HTR-8/SVneo (cell line): ENCODE measurements at regions not wholly inside any gene's neighbourhood (a gene's known extent, or its start where the extent isn't known, plus 50 kb on each side); places are given as distances from the start of the nearest gene placed in this dataset.

Experiments used
- DNase-seq: peaks from one replicate; pipeline ENCODE4 v3.0.0; 2011; ENCODE audit warnings: low spot score, mixed read lengths; ENCODE audit not compliant: insufficient read length
- FAIRE-seq: peaks from 2 replicates; lab custom pipeline; 2011; peaks lifted over from hg19 to GRCh38; lab: Jason Lieb, UNC

DNA sequence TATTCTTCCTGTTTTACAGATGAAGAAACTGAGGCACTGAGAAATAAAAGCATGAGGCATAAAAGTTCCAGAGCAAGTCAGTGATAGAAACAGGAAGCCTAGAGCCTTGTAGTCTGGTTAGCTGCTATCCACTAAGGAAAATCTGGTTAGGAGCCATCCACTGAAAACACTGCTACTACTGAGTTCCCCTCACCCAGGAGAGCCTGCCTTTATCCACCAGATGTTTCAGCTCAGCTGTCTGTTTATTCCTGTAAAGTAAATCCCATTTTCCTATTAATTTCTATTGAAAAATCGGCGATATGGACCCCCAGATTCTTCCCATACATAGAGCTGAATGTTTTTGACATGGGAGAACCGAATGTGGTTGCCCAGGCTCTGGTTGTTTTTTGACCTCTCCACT is 63.7 kb upstream of the LMO4 start:
- FAIRE-seq: no peak
- no peak for DNase-seq

DNA sequence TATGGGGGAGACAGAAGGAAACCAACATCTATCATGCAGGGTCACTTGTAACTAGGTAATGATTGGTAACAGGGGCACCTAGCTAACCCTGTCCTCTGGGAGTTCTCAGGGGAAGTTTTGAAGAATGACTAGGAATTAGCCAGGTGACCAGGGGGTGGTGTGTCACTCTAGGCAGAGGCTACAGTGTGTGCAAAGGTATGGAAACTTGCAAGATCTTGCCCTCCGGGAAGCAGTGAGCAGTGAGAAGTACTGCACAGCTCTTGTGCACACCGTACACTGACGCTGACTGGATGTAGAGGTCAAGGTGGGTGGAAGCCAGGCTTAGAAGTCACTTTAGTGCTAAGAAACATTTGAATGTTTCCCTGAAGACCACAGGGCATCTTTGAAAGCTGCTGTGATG is 62.9 kb upstream of the LMO4 start:
- no peak for FAIRE-seq
- no peak for DNase-seq

DNA sequence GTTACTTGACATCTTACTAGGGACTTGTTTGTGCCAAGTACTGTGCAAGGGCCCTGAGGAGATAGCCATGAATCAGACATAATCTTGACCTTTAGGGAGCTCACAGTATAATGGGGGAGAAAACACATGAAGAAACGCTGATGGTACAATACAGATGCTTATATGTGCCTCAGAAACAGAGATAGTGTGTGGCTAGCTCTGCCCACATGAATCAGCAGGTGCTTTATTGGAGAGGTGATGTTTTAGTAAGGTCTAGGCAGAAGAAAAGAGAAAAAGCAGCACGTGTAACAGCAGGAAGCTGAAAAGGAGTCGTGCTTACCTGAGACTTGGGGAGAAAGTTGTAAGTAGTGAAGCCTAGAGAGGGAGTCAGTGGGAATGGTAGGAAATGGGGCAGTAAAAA is 60.6 kb upstream of the LMO4 start:
- no peak for DNase-seq

DNA sequence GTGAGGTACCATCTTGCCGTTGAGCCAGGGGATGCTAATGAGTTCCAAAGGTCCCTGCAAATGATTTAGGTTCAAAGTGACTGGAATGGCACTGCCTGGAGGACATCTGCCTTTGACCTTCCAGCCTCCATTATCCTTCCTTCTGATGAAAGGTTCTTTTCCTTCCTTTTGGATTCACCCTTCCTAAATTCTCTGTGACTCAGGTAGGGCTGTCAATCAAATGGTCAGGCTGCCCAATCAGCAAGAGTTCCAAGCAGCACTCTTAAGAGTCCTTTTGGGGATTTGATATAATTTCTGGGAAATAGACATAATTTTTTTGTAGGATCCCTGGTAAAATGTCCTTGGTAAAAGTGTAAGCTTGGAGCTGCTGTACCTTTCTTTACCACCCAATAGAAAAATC is 58.8 kb upstream of the LMO4 start:
- FAIRE-seq (no peak), DNase-seq (no peak)

More for the DNA sequence above, 60.6 kb upstream of the LMO4 start:
- no peak for FAIRE-seq

DNA sequence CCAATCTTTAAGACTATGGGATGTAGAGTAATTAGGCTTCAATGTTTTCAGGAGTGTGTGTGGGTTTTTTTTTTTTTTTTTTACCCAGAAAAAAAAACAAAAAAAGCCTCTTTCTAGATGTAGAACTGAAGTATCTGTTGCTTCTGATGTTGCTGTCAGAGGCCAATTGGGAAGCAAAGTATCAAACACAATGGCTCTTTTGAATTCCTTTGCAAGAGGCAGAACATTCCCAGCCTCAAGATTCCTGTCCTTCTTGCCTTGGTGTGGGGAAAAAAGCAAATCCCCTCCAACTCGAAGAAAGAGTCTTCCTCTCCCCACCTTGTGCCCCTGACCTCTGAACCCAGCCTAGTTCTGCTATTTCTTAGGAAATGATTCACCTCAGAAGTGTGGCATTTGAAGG is 55.4 kb upstream of the LMO4 start:
- no peak for FAIRE-seq

DNA sequence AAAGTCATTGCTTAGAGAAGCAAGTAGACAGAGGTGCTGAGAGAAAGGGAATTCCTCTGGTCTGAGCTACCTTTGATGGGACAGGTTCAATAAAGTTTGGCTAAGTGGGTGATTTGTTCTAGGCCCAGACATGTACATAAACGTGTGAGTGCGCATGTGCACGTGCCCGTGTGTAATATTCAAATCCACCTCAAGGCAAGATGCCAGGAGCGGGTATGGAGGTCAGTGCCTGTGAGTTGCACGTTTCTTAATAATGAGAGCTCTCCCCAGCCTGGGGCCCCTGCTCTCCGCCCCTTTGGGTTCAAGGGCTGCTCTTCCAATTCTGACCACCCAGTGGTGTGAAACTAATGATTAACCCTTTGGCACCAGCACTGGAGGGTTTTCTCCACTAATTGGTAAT is 53.8 kb upstream of the LMO4 start:
- FAIRE-seq (no peak), DNase-seq (no peak)

More for the DNA sequence above, 55.4 kb upstream of the LMO4 start:
- no peak for DNase-seq

DNA sequence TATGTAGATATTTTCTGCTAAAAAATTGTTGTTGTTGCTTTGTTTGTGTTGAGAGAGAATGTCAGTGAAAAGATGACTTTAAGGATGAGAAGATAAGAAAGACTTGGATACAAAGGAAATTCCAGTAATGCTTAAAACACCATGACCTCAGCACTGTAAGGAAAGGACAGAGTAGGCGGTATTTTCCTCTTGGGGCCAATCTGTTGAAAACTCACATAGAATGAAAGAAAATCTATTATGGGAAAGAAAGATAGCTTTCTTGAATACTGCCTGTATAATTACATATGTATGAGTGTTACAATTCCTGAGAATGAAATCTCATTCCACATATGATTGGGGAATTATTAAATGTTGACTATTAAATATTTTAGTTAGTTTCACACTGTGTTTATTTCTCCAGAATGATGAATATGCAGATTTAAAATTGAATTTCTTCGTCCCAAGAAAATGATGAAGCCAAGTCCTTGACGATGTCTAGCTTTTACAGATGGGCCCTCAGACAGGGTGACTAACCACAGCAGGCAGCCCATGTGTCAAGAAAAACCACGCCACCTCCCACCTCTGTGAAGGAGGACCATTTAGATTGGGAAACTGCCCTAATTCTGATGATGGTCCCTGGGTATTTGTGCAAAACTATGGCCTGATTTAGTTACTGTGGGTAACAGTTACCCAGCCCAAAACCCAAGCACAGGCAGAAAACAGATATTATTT is 49.7 kb upstream of the LMO4 start:
- DNase-seq (no peak), FAIRE-seq (no peak)
